ENCODE measurements at regions not wholly inside any gene's neighbourhood (a gene's known extent, or its start where the extent isn't known, plus 50 kb on each side); places are given as distances from the start of the nearest gene placed in this dataset.

GRCh38 chr10:3429676-3430075 lies 257.1 kb upstream of the PITRM1 start:
- no peaks in the 10 kb centered on the region for H3K4me1 Mint-ChIP-seq (ENCODE audit: low read depth)
- H3K36me3 Mint-ChIP-seq = no peaks in the 10 kb centered on the region

GRCh38 chr10:3428826-3429225 lies 256.2 kb upstream of the PITRM1 start:
- no peak overlapping the region for H3K4me3 Mint-ChIP-seq
- no peaks in the 10 kb centered on the region for H3K36me3 Mint-ChIP-seq
- H3K27me3 Mint-ChIP-seq = no peaks in the 10 kb centered on the region
- H3K9me3 Mint-ChIP-seq (ENCODE audit: low read depth) = peaks cover 6% of the 10 kb centered on the region
- no peaks in the 10 kb centered on the region for H3K4me1 Mint-ChIP-seq (ENCODE audit: low read depth)
- H3K27ac Mint-ChIP-seq = no peak overlapping the region

More at GRCh38 chr10:3429676-3430075, 257.1 kb upstream of the PITRM1 start:
- Mint-ChIP-seq H3K9me3 (ENCODE audit: low read depth) (peaks cover 6% of the 10 kb centered on the region), H3K4me3 (no peak overlapping the region), H3K27me3 (no peaks in the 10 kb centered on the region), H3K27ac (no peak overlapping the region)

GRCh38 chr10:3427950-3428354 lies 255.4 kb upstream of the PITRM1 start:
- Mint-ChIP-seq H3K4me1 (ENCODE audit: low read depth) (no peaks in the 10 kb centered on the region), H3K9me3 (ENCODE audit: low read depth) (peaks cover 6% of the 10 kb centered on the region), H3K4me3 (no peak overlapping the region), H3K27ac (no peak overlapping the region), H3K36me3 (no peaks in the 10 kb centered on the region), H3K27me3 (peaks cover 3% of the 10 kb centered on the region)

DNA sequence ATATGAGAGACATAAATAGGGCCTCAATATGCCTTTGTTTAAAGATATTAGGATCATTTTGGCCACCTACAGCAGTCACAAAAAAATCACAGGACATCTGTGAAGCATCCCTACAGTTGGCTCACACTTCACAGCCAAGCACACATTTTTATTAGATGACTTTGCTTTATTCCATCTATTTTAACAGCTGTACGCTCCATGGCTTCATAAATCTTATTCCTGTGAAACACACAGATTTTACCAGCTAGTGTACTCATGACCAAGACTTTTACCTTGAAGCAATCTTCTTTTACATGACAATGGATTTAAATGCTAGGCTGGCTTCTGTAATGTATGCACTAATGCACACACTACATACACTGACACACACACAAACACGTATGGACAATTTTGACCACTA lies 254.8 kb upstream of the PITRM1 start:
- Mint-ChIP-seq H3K27ac (no peak overlapping the region), H3K9me3 (ENCODE audit: low read depth) (peaks cover 6% of the 10 kb centered on the region), H3K36me3 (no peaks in the 10 kb centered on the region), H3K27me3 (peaks cover 3% of the 10 kb centered on the region), H3K4me1 (ENCODE audit: low read depth) (no peaks in the 10 kb centered on the region), H3K4me3 (no peak overlapping the region)

- no peak overlapping the region for H3K27ac Mint-ChIP-seq
- H3K4me1 Mint-ChIP-seq (ENCODE audit: low read depth) = no peaks in the 10 kb centered on the region
- no peaks in the 10 kb centered on the region for H3K36me3 Mint-ChIP-seq
- peaks cover 6% of the 10 kb centered on the region for H3K9me3 Mint-ChIP-seq (ENCODE audit: low read depth)
- no peak overlapping the region for H3K4me3 Mint-ChIP-seq
- peaks cover 3% of the 10 kb centered on the region for H3K27me3 Mint-ChIP-seq
These were observed 253.7 kb upstream of the PITRM1 start for GRCh38 chr10:3426190-3426845.

DNA sequence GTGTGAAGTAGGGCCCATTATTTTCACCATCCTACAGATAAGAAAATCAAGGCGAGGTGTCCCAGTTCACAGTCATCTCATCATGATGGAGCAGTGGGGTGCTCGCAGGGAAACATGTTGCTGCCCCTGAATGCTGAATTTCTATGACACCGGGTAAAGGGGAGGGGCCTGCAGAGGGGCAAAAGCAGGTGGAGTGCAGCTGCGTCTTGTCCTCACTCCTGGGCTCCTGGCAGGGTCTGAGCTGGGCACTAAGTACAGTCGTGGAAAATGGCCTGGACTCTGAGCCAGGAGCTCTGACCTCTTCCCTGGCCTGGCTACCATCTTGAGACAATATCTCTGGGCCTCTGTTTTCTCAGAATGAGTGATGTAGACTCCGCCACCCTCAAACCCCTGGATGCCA lies 253.1 kb upstream of the PITRM1 start:
- Mint-ChIP-seq H3K9me3 (ENCODE audit: low read depth) (peaks cover 3% of the 10 kb centered on the region), H3K36me3 (no peaks in the 10 kb centered on the region), H3K4me1 (ENCODE audit: low read depth) (no peaks in the 10 kb centered on the region), H3K27ac (no peak overlapping the region), H3K4me3 (no peak overlapping the region), H3K27me3 (peaks cover 3% of the 10 kb centered on the region)

DNA sequence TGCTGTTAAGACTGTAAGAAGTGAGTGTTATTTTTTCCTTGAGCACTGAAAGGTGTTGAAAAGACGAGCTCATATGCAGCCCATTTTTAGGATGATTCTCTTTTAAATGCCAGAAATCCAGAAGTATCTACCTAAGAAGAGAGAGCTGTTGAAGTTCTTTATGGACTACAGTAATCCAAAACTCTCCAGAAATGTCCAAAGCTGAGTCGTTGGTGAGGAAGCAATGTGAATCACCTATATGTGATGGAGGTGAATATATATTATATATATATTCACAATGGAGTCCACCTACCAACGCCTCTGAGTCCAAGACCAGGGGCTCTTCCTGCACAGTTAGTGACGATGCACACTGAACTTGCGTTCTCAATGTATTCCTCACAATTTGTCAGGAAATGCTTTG lies 252.7 kb upstream of the PITRM1 start:
- Mint-ChIP-seq H3K4me1 (ENCODE audit: low read depth) (no peaks in the 10 kb centered on the region), H3K36me3 (no peaks in the 10 kb centered on the region), H3K9me3 (ENCODE audit: low read depth) (no peaks in the 10 kb centered on the region), H3K27me3 (peaks cover 3% of the 10 kb centered on the region), H3K27ac (no peak overlapping the region), H3K4me3 (no peak overlapping the region)

GRCh38 chr10:3424111-3424851 lies 251.7 kb upstream of the PITRM1 start:
- Mint-ChIP-seq H3K36me3 (no peaks in the 10 kb centered on the region), H3K27ac (no peak overlapping the region), H3K4me3 (no peak overlapping the region), H3K4me1 (ENCODE audit: low read depth) (peaks cover 8% of the 10 kb centered on the region), H3K27me3 (peaks cover 3% of the 10 kb centered on the region), H3K9me3 (ENCODE audit: low read depth) (no peaks in the 10 kb centered on the region)

DNA sequence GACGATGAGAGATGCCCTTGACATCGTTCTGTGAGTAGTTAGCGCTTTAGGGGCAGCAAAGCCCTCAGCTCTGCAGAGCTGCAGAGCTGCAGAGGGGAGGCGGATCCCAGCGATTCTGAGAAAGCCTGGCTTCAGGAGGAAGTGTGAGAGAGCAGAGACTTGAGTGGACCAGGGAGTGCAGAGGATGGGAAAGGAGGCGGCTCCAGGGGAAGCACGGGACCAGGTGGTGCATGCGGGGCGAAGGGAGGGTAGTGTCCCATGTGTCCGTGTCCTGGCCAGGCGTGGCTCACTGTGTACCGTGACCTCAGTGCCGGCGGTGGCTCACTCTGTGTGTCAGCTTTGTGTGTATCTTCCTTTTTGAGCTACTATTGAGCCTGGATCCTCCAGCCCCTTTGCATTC lies 250.8 kb upstream of the PITRM1 start:
- Mint-ChIP-seq H3K27me3 (peaks cover 3% of the 10 kb centered on the region), H3K36me3 (no peaks in the 10 kb centered on the region), H3K27ac (no peak overlapping the region), H3K4me1 (ENCODE audit: low read depth) (peaks cover 8% of the 10 kb centered on the region), H3K9me3 (ENCODE audit: low read depth) (no peaks in the 10 kb centered on the region), H3K4me3 (no peak overlapping the region)

DNA sequence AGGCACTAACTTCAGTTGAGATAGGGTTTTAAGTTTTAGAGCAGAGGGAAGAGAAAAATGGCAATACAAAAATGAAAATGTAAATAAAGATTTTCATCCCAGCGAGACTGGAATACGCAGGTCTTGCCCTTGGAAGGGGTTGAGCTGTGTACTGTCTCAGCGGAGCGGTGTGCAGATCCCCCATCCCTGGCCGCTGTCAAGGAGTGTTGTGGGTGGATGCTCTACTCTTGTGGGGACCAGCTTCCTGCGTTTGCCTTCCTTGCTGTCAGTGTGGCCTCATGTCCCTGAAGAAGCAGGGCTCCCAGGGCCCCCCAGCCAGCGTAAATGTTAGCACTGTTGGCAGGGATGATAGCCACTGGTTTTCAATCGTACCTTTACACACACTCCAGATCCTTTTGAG lies 249.7 kb upstream of the PITRM1 start:
- no peaks in the 10 kb centered on the region for H3K9me3 Mint-ChIP-seq (ENCODE audit: low read depth)
- H3K27me3 Mint-ChIP-seq = peaks cover 3% of the 10 kb centered on the region
- peaks cover 8% of the 10 kb centered on the region for H3K4me1 Mint-ChIP-seq (ENCODE audit: low read depth)
- no peak overlapping the region for H3K27ac Mint-ChIP-seq
- no peaks in the 10 kb centered on the region for H3K36me3 Mint-ChIP-seq
- no peak overlapping the region for H3K4me3 Mint-ChIP-seq

- H3K4me3 Mint-ChIP-seq = no peak overlapping the region
- H3K4me1 Mint-ChIP-seq (ENCODE audit: low read depth) = peaks cover 8% of the 10 kb centered on the region
- H3K36me3 Mint-ChIP-seq = no peaks in the 10 kb centered on the region
- H3K27ac Mint-ChIP-seq = no peak overlapping the region
- H3K9me3 Mint-ChIP-seq (ENCODE audit: low read depth) = no peaks in the 10 kb centered on the region
- H3K27me3 Mint-ChIP-seq = peaks cover 3% of the 10 kb centered on the region
These were observed 249.1 kb upstream of the PITRM1 start for GRCh38 chr10:3421537-3422257.

- no peaks in the 10 kb centered on the region for H3K36me3 Mint-ChIP-seq
These were observed 248.2 kb upstream of the PITRM1 start for GRCh38 chr10:3420527-3421469.

DNA sequence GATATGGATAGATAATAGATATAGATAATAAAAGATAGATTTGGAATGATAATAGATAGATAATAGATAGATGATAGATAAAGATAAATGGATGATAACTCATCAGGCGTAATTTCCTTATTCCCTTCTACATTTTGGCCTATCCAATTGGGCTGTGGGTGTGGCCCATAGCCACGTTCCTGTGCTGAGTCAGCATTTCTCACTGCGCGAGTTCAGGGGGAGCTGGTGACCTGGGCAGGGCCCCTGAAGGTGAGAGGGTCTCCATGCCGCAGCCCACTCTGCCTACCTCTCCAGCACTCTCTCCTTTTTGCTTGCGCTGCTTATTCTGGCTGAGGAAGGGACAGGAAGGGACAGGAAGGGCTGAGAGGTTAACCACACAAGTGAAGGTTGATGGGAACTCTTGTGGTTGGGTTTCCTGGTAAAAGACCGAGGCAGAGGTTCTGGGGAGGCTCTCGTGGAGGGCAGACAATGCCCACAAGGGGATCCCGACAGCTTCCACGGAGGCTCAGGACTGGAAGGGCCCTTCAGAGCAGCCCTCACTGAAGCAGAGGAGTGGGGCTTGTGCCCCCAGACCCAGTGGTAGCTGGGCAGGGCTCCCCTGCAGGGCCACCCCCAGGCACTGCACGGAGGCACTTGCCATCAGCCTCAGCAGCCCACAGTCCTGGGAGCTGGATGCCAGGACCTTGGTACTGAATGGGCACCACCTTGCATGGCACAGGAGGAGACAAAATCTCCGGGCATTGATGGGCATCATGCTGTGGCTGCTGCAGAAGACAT lies 247.3 kb upstream of the PITRM1 start:
- H3K4me1 Mint-ChIP-seq (ENCODE audit: low read depth) = peaks cover 8% of the 10 kb centered on the region
- H3K36me3 Mint-ChIP-seq = no peaks in the 10 kb centered on the region
- H3K27ac Mint-ChIP-seq = no peak overlapping the region
- H3K27me3 Mint-ChIP-seq = peaks cover 3% of the 10 kb centered on the region
- no peak overlapping the region for H3K4me3 Mint-ChIP-seq
- H3K9me3 Mint-ChIP-seq (ENCODE audit: low read depth) = no peaks in the 10 kb centered on the region

More at GRCh38 chr10:3420527-3421469, 248.2 kb upstream of the PITRM1 start:
- Mint-ChIP-seq H3K9me3 (ENCODE audit: low read depth) (no peaks in the 10 kb centered on the region), H3K27me3 (peaks cover 3% of the 10 kb centered on the region), H3K27ac (no peak overlapping the region), H3K4me3 (no peak overlapping the region), H3K4me1 (ENCODE audit: low read depth) (peaks cover 8% of the 10 kb centered on the region)

DNA sequence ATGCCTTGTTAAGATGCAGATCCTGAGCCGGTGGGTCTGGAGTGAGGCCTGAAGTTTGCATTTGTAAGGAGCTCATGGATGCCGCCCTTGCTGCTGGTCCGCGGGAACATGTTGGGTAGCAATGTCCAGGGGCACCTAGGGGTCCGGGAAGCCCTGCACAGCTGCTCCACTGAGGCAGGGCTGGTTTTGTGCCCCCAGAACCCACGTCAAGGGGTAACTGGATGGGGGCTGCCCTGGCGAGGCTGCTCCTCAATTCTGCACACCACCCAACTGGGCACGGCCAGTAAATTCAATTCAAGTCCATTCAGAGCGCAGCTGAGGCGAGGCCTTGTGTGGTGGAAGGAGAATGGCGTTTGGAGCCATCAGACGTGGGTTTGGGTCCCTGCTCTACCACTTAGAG lies 246.3 kb upstream of the PITRM1 start:
- Mint-ChIP-seq H3K4me1 (ENCODE audit: low read depth) (peaks cover 8% of the 10 kb centered on the region), H3K9me3 (ENCODE audit: low read depth) (no peaks in the 10 kb centered on the region), H3K4me3 (no peak overlapping the region), H3K36me3 (no peaks in the 10 kb centered on the region), H3K27ac (no peak overlapping the region), H3K27me3 (peaks cover 3% of the 10 kb centered on the region)

All from activated naive CD8-positive, alpha-beta T cell (primary cell).